WTC11 (cell line): ENCODE measurements at regions not wholly inside any gene's neighbourhood (a gene's known extent, or its start where the extent isn't known, plus 50 kb on each side); places are given as distances from the start of the nearest gene placed in this dataset.

Experiments
- CBFB ChIP-seq: sonication (generic); formaldehyde crosslinking; IDR thresholded peaks from 2 replicates; pipeline ENCODE4 v1.8.1; 2022; ENCODE audit warnings: mild to moderate bottlenecking, low read depth, missing genetic modification reagents
- CTCF ChIP-seq: fragments of 200-600 bp; IDR thresholded peaks from 2 replicates; pipeline ENCODE4 v1.8.0; 2022; ENCODE audit warnings: antibody characterized with exemption
- NFE2L1 ChIP-seq: sonication (generic); formaldehyde crosslinking; IDR thresholded peaks from 2 replicates; pipeline ENCODE4 v1.8.1; 2023; ENCODE audit warnings: missing genetic modification reagents
- NR1H2 ChIP-seq: sonication (generic); formaldehyde crosslinking; IDR thresholded peaks from 2 replicates; pipeline ENCODE4 v1.9.0; 2021; ENCODE audit warnings: mild to moderate bottlenecking, moderate library complexity, missing genetic modification reagents
- PRDM15 ChIP-seq: sonication (generic); formaldehyde crosslinking; IDR thresholded peaks from 2 replicates; pipeline ENCODE4 v1.8.0; 2022; ENCODE audit warnings: missing genetic modification reagents
- PREB ChIP-seq: sonication (generic); formaldehyde crosslinking; IDR thresholded peaks from 2 replicates; pipeline ENCODE4 v1.8.1; 2022; ENCODE audit warnings: mild to moderate bottlenecking, missing genetic modification reagents, moderate library complexity, borderline replicate concordance
- RELA ChIP-seq: sonication (generic); formaldehyde crosslinking; IDR thresholded peaks from 2 replicates; pipeline ENCODE4 v1.8.1; 2022; ENCODE audit warnings: missing genetic modification reagents, mild to moderate bottlenecking, borderline replicate concordance
- SMAD3 ChIP-seq: sonication (generic); formaldehyde crosslinking; IDR thresholded peaks from 2 replicates; pipeline ENCODE4 v1.8.0; 2022; ENCODE audit warnings: missing genetic modification reagents, mild to moderate bottlenecking, borderline replicate concordance
- SP1 ChIP-seq: sonication (generic); formaldehyde crosslinking; conservative IDR thresholded peaks from 2 replicates; pipeline ENCODE4 v1.8.1; 2022; ENCODE audit warnings: missing genetic modification reagents
- TP53 ChIP-seq: sonication (generic); formaldehyde crosslinking; IDR thresholded peaks from 2 replicates; pipeline ENCODE4 v1.8.1; 2023; ENCODE audit warnings: mild to moderate bottlenecking, missing genetic modification reagents
- USF1 ChIP-seq: sonication (generic); formaldehyde crosslinking; IDR thresholded peaks from 2 replicates; pipeline ENCODE4 v1.8.0; 2022; ENCODE audit warnings: mild to moderate bottlenecking, missing genetic modification reagents
- USF2 ChIP-seq: sonication (generic); formaldehyde crosslinking; IDR thresholded peaks from 2 replicates; pipeline ENCODE4 v1.8.1; 2023; ENCODE audit warnings: mild to moderate bottlenecking, missing genetic modification reagents, moderate library complexity

- TF ChIP-seq NR1H2 (CRISPR knock-in tag): no peak
- no peak for TF ChIP-seq USF2 (CRISPR knock-in tag)
- no peak for TF ChIP-seq CTCF
- no peak for TF ChIP-seq PREB (CRISPR knock-in tag)
- no peak for TF ChIP-seq RELA
- TF ChIP-seq TP53: no peak
- TF ChIP-seq NFE2L1: no peak
- TF ChIP-seq USF1 (CRISPR knock-in tag): no peak
- TF ChIP-seq SMAD3 (CRISPR knock-in tag): no peak
- no peak for TF ChIP-seq SP1 (CRISPR knock-in tag)
- TF ChIP-seq PRDM15: no peak
- TF ChIP-seq CBFB (CRISPR knock-in tag): no peak
Observed at GRCh38 chr5:126677121-126677520, 76.4 kb downstream of the PHAX start.
